RCC 7860 (cell line): ENCODE measurements at regions not wholly inside any gene's neighbourhood (a gene's known extent, or its start where the extent isn't known, plus 50 kb on each side); places are given as distances from the start of the nearest gene placed in this dataset.

Experiments used
- DNase-seq: peaks from one replicate; pipeline ENCODE4 v3.0.0-alpha.2; 2015; ENCODE audit warnings: low spot score
- FAIRE-seq: peaks from 2 replicates; lab custom pipeline; 2012; peaks lifted over from hg19 to GRCh38; lab: Jason Lieb, UNC

DNA sequence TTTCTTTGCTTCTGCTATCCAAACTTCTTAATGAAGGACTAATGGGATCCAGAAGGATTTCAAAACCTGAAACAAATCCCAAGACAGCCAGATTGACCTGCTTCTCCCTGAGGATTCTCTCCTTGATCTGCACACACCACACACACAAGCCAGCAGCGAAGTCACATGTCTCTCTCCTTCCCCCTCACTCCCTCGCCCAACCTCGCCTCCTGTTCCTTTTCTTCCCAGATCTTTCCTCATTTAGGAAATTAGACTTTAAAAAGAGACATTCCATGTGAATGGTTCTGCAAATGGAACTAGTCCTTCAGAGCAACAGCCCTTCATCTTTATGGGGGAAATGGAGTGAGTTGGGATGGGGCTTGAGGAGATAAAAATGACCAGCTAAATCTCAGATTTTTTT lies 639.1 kb upstream of the SETBP1 start:
- FAIRE-seq, result no peak

GRCh38 chr18:44041961-44042360 lies 638.7 kb upstream of the SETBP1 start:
- DNase-seq (no peak), FAIRE-seq (no peak)

More for the DNA sequence above, 639.1 kb upstream of the SETBP1 start:
- DNase-seq, result no peak

- DNase-seq (no peak), FAIRE-seq (no peak)
Measured at GRCh38 chr18:44046376-44046975, 634.2 kb upstream of the SETBP1 start.

- FAIRE-seq, result no peak
- no peak for DNase-seq
Measured at GRCh38 chr18:44047585-44047984, 633.1 kb upstream of the SETBP1 start.

DNA sequence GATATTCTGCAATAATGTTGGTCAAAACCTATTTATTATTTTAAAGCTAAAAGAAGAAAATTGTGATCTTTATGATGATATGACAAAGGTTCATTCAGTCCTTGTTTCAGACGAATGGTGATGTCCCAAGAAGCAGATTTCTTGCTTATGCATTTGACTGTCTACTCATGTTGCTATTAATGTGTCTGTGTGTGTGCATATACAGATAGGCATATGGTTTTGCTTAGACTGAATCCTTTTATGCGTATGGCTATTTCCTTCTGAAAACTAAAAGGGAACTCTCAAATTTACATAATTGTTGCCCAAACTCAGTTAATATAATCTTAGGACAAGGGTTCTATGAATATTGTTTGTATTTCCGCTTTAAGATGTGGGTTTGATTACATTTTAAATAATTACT lies 632.3 kb upstream of the SETBP1 start:
- FAIRE-seq (no peak), DNase-seq (no peak)

- FAIRE-seq, result no peak
- DNase-seq, result no peak
Measured at GRCh38 chr18:44048846-44049245, 631.8 kb upstream of the SETBP1 start.

DNA sequence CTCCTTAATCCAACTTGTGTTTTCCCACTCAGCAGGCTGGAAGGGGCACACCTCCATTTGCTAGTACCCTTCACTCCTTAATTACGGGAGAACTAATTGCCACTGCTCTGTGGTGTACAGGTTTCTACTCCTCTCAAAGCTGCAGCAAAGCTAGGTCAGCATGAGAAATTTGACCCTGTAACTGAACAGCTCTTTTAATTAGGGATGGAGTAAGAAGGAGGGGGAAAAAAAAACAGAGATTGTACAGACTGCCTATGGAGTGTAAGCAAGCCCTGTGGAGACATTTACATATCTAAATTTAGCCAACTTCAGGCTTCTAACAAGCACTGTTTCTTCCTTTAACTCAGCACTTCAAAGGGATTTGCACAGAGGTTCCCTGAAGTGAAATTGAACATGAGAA lies 629.7 kb upstream of the SETBP1 start:
- FAIRE-seq, result no peak
- DNase-seq, result no peak

- FAIRE-seq (no peak), DNase-seq (no peak)
Measured at GRCh38 chr18:44054514-44054913, 626.2 kb upstream of the SETBP1 start.

- FAIRE-seq (no peak), DNase-seq (no peak)
Measured at GRCh38 chr18:44060197-44060596, 620.5 kb upstream of the SETBP1 start.

DNA sequence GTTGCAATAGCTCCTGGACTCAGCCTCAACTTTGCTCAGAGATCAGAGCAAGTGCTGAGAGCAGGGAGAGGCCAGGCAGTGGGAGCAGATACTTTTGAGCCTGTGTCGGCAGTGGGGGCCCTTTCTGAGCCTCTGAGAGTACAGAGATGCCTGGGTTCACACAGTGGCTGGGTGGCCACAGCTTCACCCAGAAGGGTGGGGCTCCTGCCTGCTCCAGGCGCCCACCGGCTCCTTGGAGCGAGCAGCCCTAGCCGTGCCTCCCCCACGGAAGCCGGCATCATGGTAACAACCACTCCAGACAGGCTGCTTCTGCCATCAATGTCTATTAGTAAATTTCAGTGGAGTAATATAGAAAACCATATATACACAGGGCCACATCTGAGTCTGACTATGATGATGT lies 619.2 kb upstream of the SETBP1 start:
- DNase-seq (no peak), FAIRE-seq (no peak)

DNA sequence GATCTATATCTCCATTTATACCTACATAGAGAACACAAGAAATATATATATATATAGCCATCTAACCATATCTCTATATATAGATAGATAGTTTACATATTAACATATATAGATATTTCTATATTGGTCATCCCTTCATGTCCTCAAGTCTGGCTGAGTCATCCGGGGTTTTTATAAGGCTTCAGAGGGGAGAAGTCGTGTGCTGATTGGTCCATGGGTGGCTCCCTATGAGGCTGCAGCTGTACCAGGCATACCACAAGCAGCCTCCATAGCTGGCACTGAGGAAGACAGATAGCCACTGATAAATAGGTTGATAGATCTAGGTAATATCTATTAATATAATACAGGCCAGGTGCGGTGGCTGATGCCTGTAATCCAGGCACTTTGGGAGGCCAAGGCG lies 618.3 kb upstream of the SETBP1 start:
- no peak for DNase-seq
- FAIRE-seq, result no peak

GRCh38 chr18:44065206-44065605 lies 615.5 kb upstream of the SETBP1 start:
- DNase-seq (no peak), FAIRE-seq (no peak)

- DNase-seq (no peak), FAIRE-seq (no peak)
Measured at GRCh38 chr18:44066541-44066940, 614.1 kb upstream of the SETBP1 start.

DNA sequence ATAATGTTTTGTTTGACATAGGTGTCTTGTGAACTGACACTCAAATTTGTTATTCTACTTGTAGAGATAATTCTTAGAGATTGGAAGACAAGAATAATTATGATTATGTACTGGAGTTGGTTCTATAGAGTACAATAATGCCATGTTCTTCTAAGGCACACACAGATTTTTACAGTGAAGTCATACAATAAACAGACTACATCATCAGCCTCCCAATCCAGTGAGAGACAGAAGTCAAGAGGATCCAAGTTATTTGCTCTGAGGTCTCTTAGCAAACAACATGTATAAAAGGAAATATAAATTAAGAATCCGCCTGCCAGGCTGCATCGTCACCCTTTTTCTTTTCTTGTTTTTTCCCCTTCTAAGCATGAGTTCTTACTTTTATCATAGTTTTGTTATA lies 613.5 kb upstream of the SETBP1 start:
- DNase-seq, result no peak
- FAIRE-seq, result no peak

- FAIRE-seq, result no peak
Measured at GRCh38 chr18:44075038-44075437, 605.6 kb upstream of the SETBP1 start.

DNA sequence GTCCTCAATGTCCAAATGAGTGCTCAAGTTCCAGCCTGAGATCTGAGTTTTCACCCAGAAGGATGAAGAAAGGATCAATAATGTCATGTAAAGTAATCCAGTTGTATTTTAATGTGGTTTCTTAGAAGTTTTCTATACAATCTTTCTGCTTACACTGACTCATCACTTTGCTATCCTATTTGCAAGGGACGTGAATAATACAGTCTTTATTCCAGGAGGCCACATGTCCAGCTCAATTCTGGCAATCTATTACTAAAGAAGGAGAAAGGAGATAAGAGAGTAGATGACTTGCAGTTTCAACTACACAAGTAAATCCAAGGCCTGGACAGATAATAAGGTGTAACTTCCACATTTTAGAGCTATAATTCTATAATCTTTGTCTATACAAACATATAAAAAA lies 601.1 kb upstream of the SETBP1 start:
- DNase-seq, result peak; percentile 74
- FAIRE-seq, result no peak

More at GRCh38 chr18:44075038-44075437, 605.6 kb upstream of the SETBP1 start:
- DNase-seq, result no peak

- no peak for DNase-seq
Measured at GRCh38 chr18:44080054-44080453, 600.6 kb upstream of the SETBP1 start.

GRCh38 chr18:44089732-44090131 lies 591.0 kb upstream of the SETBP1 start:
- no peak for FAIRE-seq
- DNase-seq, result no peak

More at GRCh38 chr18:44080054-44080453, 600.6 kb upstream of the SETBP1 start:
- FAIRE-seq, result no peak

DNA sequence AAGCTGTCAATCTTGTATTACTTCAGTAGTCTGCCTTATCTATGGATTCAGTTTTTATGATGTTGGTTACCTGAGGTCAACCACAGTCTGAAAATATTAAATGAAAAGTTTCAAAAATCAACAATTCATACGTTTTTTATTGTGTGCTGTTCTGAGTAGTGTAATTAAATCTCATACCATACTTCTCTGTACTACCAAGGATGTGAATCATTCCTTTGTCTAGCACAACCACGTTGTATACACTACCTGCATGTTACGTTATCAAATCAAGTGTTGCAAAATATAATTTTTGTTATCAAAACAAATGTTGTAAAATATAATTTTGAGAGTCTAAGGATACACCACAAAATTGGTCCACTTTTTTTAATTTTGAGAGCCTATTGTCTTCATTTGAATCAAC lies 590.2 kb upstream of the SETBP1 start:
- no peak for FAIRE-seq
- no peak for DNase-seq

DNA sequence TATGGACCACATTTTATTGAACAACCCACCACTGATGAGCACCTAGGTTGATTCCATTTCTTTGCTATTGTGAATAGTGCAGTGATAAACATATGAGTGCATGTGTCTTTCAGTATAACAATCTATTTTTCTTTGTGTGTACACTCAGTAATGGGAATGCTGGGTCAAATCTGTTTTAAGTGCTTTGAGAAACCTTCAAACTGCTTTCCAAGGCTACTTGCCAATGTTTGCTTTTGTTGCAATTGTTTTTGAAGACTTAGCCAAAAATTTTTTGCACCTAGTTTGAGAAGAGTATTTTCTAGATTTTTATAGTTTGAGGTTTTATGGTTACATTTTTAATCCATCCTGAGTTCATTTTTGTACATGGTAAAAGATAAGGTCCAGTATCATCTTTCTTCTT lies 587.4 kb upstream of the SETBP1 start:
- no peak for FAIRE-seq
- DNase-seq, result no peak

- FAIRE-seq (no peak), DNase-seq (no peak)
Measured at GRCh38 chr18:44096016-44096415, 584.7 kb upstream of the SETBP1 start.

DNA sequence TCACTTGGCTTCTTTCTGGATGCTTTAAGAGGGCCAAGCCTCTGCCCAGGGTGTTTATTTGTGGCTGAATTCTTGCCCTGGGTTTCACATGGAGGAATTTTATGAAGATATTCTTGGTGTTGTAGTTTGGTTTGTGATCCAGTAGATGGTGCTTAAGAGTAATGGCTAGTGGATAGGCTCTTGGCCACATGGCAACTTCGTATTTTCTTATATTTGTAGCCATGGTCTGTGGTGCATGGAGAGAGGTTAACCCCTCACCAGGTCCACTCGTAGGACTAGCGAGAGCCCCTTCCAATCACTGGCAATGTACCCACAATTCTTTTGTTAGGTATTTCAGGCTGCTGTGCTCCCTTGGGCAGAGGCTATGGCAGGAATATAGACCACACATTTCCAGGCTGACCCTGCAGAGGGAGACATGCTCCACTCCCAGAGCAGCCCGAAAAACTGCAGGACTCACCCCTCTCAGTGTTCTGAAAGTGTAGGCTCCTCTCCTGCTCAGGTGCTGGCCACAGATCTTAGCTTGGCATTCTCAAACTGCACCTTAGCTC lies 582.1 kb upstream of the SETBP1 start:
- FAIRE-seq (no peak), DNase-seq (no peak)

GRCh38 chr18:44107187-44107586 lies 573.5 kb upstream of the SETBP1 start:
- no peak for FAIRE-seq

More at GRCh38 chr18:44107187-44107586, 573.5 kb upstream of the SETBP1 start:
- DNase-seq, result no peak
